ENCODE measurements at regions not wholly inside any gene's neighbourhood (a gene's known extent, or its start where the extent isn't known, plus 50 kb on each side); places are given as distances from the start of the nearest gene placed in this dataset.
"Not testable (repeated sequence)": the region's sequence is repeated elsewhere in the genome, so short reads cannot be mapped to it uniquely, and the experiment has no call there.

- ATAC-seq (no peak), DNase-seq (ENCODE audit: low read depth, low spot score) (no peak)
- ChIA-PET POLR2A (no interaction called here), CTCF (no interaction called here)
- H3K4me1 ChIP-seq (ENCODE audit: control insufficient read depth, insufficient read depth, low read length) = no peaks in the 10 kb centered on the region; the same call in 1 of the 2 replicates
- intact Hi-C loops (cut with micrococcal nuclease; ENCODE audit: unreplicated experiment) = no loop called here
- no peak overlapping the region for H3K4me3 ChIP-seq (ENCODE audit: low read depth in 2 of 2, low read length in 2 of 2)
- H3K27ac ChIP-seq (ENCODE audit: low read length) = no peak overlapping the region
- H3K36me3 ChIP-seq (ENCODE audit: control insufficient read depth, insufficient read depth, low read length) = no peaks in the 10 kb centered on the region
- TF ChIP-seq CTCF (IDR thresholded peaks at IDR 0.05) (no peak), POLR2AphosphoS5 (IDR thresholded peaks at IDR 0.05; ENCODE audit: low read depth, low read length) (no peak), TCF7L2 (IDR thresholded peaks at IDR 0.05; ENCODE audit: low read depth, low read length) (no peak), SIN3A (IDR thresholded peaks at IDR 0.05; ENCODE audit: borderline replicate concordance, insufficient read depth, low read depth, low read length) (no peak)
- TF ChIP-seq, protein P1, sequence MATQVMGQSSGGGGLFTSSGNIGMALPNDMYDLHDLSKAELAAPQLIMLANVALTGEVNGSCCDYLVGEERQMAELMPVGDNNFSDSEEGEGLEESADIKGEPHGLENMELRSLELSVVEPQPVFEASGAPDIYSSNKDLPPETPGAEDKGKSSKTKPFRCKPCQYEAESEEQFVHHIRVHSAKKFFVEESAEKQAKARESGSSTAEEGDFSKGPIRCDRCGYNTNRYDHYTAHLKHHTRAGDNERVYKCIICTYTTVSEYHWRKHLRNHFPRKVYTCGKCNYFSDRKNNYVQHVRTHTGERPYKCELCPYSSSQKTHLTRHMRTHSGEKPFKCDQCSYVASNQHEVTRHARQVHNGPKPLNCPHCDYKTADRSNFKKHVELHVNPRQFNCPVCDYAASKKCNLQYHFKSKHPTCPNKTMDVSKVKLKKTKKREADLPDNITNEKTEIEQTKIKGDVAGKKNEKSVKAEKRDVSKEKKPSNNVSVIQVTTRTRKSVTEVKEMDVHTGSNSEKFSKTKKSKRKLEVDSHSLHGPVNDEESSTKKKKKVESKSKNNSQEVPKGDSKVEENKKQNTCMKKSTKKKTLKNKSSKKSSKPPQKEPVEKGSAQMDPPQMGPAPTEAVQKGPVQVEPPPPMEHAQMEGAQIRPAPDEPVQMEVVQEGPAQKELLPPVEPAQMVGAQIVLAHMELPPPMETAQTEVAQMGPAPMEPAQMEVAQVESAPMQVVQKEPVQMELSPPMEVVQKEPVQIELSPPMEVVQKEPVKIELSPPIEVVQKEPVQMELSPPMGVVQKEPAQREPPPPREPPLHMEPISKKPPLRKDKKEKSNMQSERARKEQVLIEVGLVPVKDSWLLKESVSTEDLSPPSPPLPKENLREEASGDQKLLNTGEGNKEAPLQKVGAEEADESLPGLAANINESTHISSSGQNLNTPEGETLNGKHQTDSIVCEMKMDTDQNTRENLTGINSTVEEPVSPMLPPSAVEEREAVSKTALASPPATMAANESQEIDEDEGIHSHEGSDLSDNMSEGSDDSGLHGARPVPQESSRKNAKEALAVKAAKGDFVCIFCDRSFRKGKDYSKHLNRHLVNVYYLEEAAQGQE (IDR thresholded peaks at IDR 0.05; ENCODE audit: insufficient read depth in 1 of 2, low read depth in 2 of 2, low read length in 1 of 2) = no peak
- BruUV-seq (replicated peaks) = no TSS peak
- no peaks in the 10 kb centered on the region for H3K9me3 ChIP-seq (ENCODE audit: control insufficient read depth, insufficient read depth, low read depth, low read length)
- in situ Hi-C loops (cut with HindIII; ENCODE audit: low pct_unique_long_range_greater_than_20kb, low sequenced_read_pairs) = no loop called here
- no peaks in the 10 kb centered on the region for H3K27me3 ChIP-seq (ENCODE audit: control insufficient read depth, insufficient read depth, low read length)
These were observed 75.1 kb downstream of the HAUS1 start for GRCh38 chr18:46179306-46179705.

DNA sequence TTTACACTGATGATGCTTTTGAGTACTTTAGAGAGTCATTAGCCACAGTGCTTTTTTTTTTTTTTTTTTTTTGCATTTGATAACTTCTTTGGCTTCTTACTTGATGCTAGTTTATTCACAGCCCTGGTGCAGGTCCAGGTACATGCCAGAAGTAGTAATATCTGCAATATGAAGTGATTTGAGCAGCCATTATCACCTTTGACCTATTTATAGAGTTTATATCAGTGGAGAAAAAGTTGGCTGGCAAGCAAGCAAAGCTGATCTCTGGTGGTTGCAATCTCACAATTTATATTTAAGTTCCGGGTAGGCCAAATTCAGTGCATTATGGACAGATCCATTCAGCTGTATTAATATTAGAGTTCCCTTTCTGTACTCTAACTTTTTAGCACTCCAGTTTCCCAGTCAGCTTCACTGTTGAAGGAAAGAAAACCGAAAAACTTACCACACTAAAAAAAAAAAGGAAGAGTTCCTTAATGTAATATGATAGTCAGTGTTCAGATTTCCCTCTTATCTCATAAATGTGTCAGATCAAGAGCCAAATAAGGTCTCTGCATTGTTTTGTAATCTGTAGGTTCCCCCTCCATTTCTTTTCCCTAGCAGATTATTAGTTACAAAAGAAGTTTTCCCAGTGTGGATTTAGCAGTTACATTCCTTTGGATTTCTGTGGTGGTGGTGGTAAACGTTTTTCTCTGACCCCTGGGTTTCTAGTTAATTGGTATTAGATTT, 78.6 kb downstream of the HAUS1 start:
- TF ChIP-seq, protein P1 (IDR thresholded peaks at IDR 0.05; ENCODE audit: insufficient read depth in 1 of 2, low read depth in 2 of 2, low read length in 1 of 2) = no peak
- TF ChIP-seq POLR2AphosphoS5 (IDR thresholded peaks at IDR 0.05; ENCODE audit: low read depth, low read length) (no peak), CTCF (IDR thresholded peaks at IDR 0.05) (no peak), TCF7L2 (IDR thresholded peaks at IDR 0.05; ENCODE audit: low read depth, low read length) (no peak), SIN3A (IDR thresholded peaks at IDR 0.05; ENCODE audit: borderline replicate concordance, insufficient read depth, low read depth, low read length) (no peak)
- in situ Hi-C loops (cut with HindIII; ENCODE audit: low pct_unique_long_range_greater_than_20kb, low sequenced_read_pairs) = no loop called here
- ATAC-seq = no peak
- DNase-seq (ENCODE audit: low read depth, low spot score) = no peak
- no peaks in the 10 kb centered on the region for H3K27me3 ChIP-seq (ENCODE audit: control insufficient read depth, insufficient read depth, low read length)
- CTCF ChIA-PET = interaction anchor here (0.8 kb wide), 1 partner anchor 9 kb away, joined by 5 read pairs; a partner anchor contains a TSS
- intact Hi-C loops (cut with micrococcal nuclease; ENCODE audit: unreplicated experiment) = no loop called here
- H3K9me3 ChIP-seq (ENCODE audit: control insufficient read depth, insufficient read depth, low read depth, low read length) = no peaks in the 10 kb centered on the region
- no peaks in the 10 kb centered on the region for H3K4me1 ChIP-seq (ENCODE audit: control insufficient read depth, insufficient read depth, low read length)
- H3K27ac ChIP-seq (ENCODE audit: low read length) = no peak overlapping the region
- H3K36me3 ChIP-seq (ENCODE audit: control insufficient read depth, insufficient read depth, low read length) = no peaks in the 10 kb centered on the region
- no TSS peak for BruUV-seq (replicated peaks)
- no peak overlapping the region for H3K4me3 ChIP-seq (ENCODE audit: low read depth in 2 of 2, low read length in 2 of 2)
- POLR2A ChIA-PET = no interaction called here

- DNase-seq (ENCODE audit: low read depth, low spot score); H3K27ac ChIP-seq (ENCODE audit: low read length); POLR2A ChIA-PET; in situ Hi-C loops (cut with HindIII; ENCODE audit: low pct_unique_long_range_greater_than_20kb, low sequenced_read_pairs); H3K27me3 ChIP-seq (ENCODE audit: control insufficient read depth, insufficient read depth, low read length); H3K4me1 ChIP-seq (ENCODE audit: control insufficient read depth, insufficient read depth, low read length); H3K9me3 ChIP-seq (ENCODE audit: control insufficient read depth, insufficient read depth, low read depth, low read length); intact Hi-C loops (cut with micrococcal nuclease; ENCODE audit: unreplicated experiment); BruUV-seq (replicated peaks); H3K36me3 ChIP-seq (ENCODE audit: control insufficient read depth, insufficient read depth, low read length); ATAC-seq; H3K4me3 ChIP-seq (ENCODE audit: low read depth in 2 of 2, low read length in 2 of 2): not testable (repeated sequence)
- CTCF ChIA-PET = interaction anchor here (0.6 kb wide), 1 partner anchor 11 kb away, joined by 3 read pairs; no protein-coding TSS in a partner anchor
These were observed 80.1 kb downstream of the HAUS1 start for GRCh38 chr18:46184296-46184695.

All from Panc1 (cell line).